T-cell (primary cell): ENCODE measurements at regions not wholly inside any gene's neighbourhood (a gene's known extent, or its start where the extent isn't known, plus 50 kb on each side); places are given as distances from the start of the nearest gene placed in this dataset.

ENCODE experiments used
- ATAC-seq, 4 experiments: fragments of 200-7000 bp in 3 of 4; fragments of 150-1000 bp in 1 of 4; cut with Tn5 transposase; replicated peaks in 1 of 4; 1 replicate in 3 of 4; 2 replicates in 1 of 4; pipeline ENCODE4 v1.10.0; 2021; ENCODE audit warnings: moderate library complexity in 3 of 4, mild to moderate bottlenecking in 2 of 4, moderate number of reproducible peaks in 1 of 4
- CTCF ChIA-PET, 2 donors: fragments of 300-600 bp; sonication (Branson Sonifier 250); formaldehyde crosslinking; loops; one replicate each; lab custom pipeline; 2022; ENCODE audit warnings: antibody characterized with exemption in 2 of 2; lab: Charles Lee
- POLR2A ChIA-PET, 2 donors: fragments of 300-600 bp; sonication (Branson Sonifier 250); formaldehyde crosslinking; loops; one replicate each; lab custom pipeline; 2022; ENCODE audit warnings: antibody characterized with exemption in 2 of 2; lab: Charles Lee
- DNase-seq, 35 experiments: peaks; one replicate each; pipeline versions ENCODE4 v3.0.0 to v3.0.0-alpha.2; 2013 to 2023
- H3K27ac ChIP-seq: one replicate; pipeline ENCODE4 v1.5.1; 2013; ENCODE audit warnings: low read length
- H3K27me3 ChIP-seq, 2 experiments: replicated peaks in 1 of 2; 1 replicate in 1 of 2; 2 replicates in 1 of 2; pipeline versions ENCODE4 v1.6.1 to v1.7.0; 2013; ENCODE audit warnings: low read length in 1 of 2, mixed read lengths in 1 of 2; ENCODE audit not compliant: control insufficient read depth in 2 of 2, insufficient read depth in 2 of 2; ENCODE audit errors: extremely low read depth in 1 of 2
- H3K36me3 ChIP-seq, 2 donors: 1 replicate in 1 of 2; 2 replicates in 1 of 2; pipeline versions ENCODE4 v1.6.1 to v1.7.0; 2013; ENCODE audit warnings: low read length in 1 of 2; ENCODE audit not compliant: control insufficient read depth in 2 of 2, insufficient read depth in 1 of 2; ENCODE audit errors: extremely low read depth in 1 of 2
- H3K4me1 ChIP-seq, 2 experiments: 1 replicate in 1 of 2; 2 replicates in 1 of 2; pipeline versions ENCODE4 v1.6.1 to v1.7.0; 2013; ENCODE audit warnings: low read length in 2 of 2, mixed read lengths in 1 of 2; ENCODE audit not compliant: insufficient read depth in 2 of 2, control insufficient read depth in 1 of 2; ENCODE audit errors: extremely low read depth in 1 of 2
- H3K4me3 ChIP-seq, 2 donors: 1 replicate in 1 of 2; 2 replicates in 1 of 2; pipeline versions ENCODE4 v1.5.1 to v1.7.0; 2013; ENCODE audit warnings: mild to moderate bottlenecking in 2 of 2, low read length in 1 of 2, moderate library complexity in 1 of 2; ENCODE audit not compliant: control insufficient read depth in 1 of 2; ENCODE audit errors: extremely low read depth in 1 of 2
- H3K9me3 ChIP-seq: 2 replicates; pipeline ENCODE4 v1.7.0; 2013
- H3K27ac Mint-ChIP-seq, 2 donors: one replicate each; pipeline ENCODE4 v1.8.0; 2020 to 2021; ENCODE audit warnings: mild to moderate bottlenecking in 2 of 2, mixed read lengths in 2 of 2
- H3K27me3 Mint-ChIP-seq, 2 donors: one replicate each; pipeline ENCODE4 v1.8.0; 2021 to 2022; ENCODE audit warnings: mixed read lengths in 2 of 2
- H3K36me3 Mint-ChIP-seq: one replicate; pipeline ENCODE4 v1.8.0; 2021; ENCODE audit warnings: mixed read lengths
- H3K4me1 Mint-ChIP-seq, 3 donors: one replicate each; pipeline ENCODE4 v1.8.0; 2020 to 2022; ENCODE audit warnings: mixed read lengths in 3 of 3, mild to moderate bottlenecking in 1 of 3
- H3K4me3 Mint-ChIP-seq, 3 donors: one replicate each; pipeline ENCODE4 v1.8.0; 2020 to 2022; ENCODE audit warnings: mild to moderate bottlenecking in 3 of 3, mixed read lengths in 3 of 3, moderate library complexity in 3 of 3
- H3K9me3 Mint-ChIP-seq, 3 donors: one replicate each; pipeline ENCODE4 v1.8.0; 2020 to 2022; ENCODE audit warnings: mixed read lengths in 3 of 3
- WGBS: methylation state at CpG from one replicate; pipeline ENCODE4 v1.1.5; 2013; ENCODE audit warnings: missing lambda C conversion rate; ENCODE audit not compliant: insufficient coverage; 5-methylcytosine and 5-hydroxymethylcytosine counted together

GRCh38 chr15:39431376-39431775 is 149.5 kb upstream of the THBS1 start:
- WGBS: no CpG with 5 or more reads among the region's 1 CpG
- H3K4me3 Mint-ChIP-seq: no peak overlapping the region
- Histone ChIP-seq H3K9me3 (no peaks in the 10 kb centered on the region), H3K4me3 (no peak overlapping the region), H3K27me3 (peaks cover 0 to 11% of the 10 kb centered on the region in 2 experiments), H3K36me3 (no peaks in the 10 kb centered on the region), H3K27ac (no peak overlapping the region), H3K4me1 (peaks cover 14 to 22% of the 10 kb centered on the region in 2 experiments)
- ATAC-seq (no peak), DNase-seq (no peak)
- H3K9me3 Mint-ChIP-seq: no peaks in the 10 kb centered on the region
- H3K27me3 Mint-ChIP-seq: peaks cover 4 to 40% of the 10 kb centered on the region in 2 donors
- H3K27ac Mint-ChIP-seq: no peak overlapping the region
- CTCF ChIA-PET: no interaction called here
- H3K4me1 Mint-ChIP-seq: peaks cover 24 to 52% (median 29%) of the 10 kb centered on the region in 3 donors
- no peaks in the 10 kb centered on the region for H3K36me3 Mint-ChIP-seq
- POLR2A ChIA-PET: no interaction called here

DNA sequence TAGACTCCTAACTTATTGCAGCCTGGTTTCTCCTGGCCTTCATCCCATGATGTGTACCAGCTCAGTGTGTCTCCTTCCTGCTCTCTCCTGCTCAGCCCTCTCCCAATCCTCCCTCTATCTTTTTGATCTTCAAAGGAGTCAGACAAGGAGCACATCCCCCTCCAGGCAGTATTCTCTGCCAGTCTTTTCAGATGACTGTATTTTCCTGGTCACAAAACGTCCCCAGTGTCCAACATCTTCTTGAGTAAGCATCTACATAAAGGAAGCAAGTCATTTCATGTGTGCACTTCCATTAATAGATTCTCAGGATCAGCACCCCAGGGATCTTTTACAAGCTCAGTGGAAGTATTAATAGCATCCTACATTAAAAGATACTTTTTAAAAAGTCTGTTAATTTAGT is 148.9 kb upstream of the THBS1 start:
- Histone ChIP-seq H3K36me3 (no peaks in the 10 kb centered on the region), H3K27me3 (peaks cover 0 to 11% of the 10 kb centered on the region in 2 experiments), H3K4me1 (peaks cover 9 to 15% of the 10 kb centered on the region in 2 experiments), H3K27ac (no peak overlapping the region), H3K4me3 (no peak overlapping the region), H3K9me3 (no peaks in the 10 kb centered on the region)
- Mint-ChIP-seq H3K27me3 (peaks cover 10 to 40% of the 10 kb centered on the region in 2 donors), H3K36me3 (no peaks in the 10 kb centered on the region), H3K27ac (no peak overlapping the region), H3K4me1 (peaks cover 18 to 45% (median 24%) of the 10 kb centered on the region in 3 donors), H3K9me3 (no peaks in the 10 kb centered on the region), H3K4me3 (no peak overlapping the region)
- WGBS: no CpG with 5 or more reads among the region's 1 CpG
- no peak for ATAC-seq
- POLR2A ChIA-PET: no interaction called here
- DNase-seq: no peak
- CTCF ChIA-PET: no interaction called here

- 67% methylated on average over 3 of the region's 3 CpGs for WGBS
- H3K4me3 Mint-ChIP-seq: no peak overlapping the region
- Histone ChIP-seq H3K27ac (no peak overlapping the region), H3K4me1 (peaks cover 2 to 6% of the 10 kb centered on the region in 2 experiments), H3K27me3 (peaks cover 0 to 15% of the 10 kb centered on the region in 2 experiments), H3K9me3 (no peaks in the 10 kb centered on the region), H3K4me3 (no peak overlapping the region), H3K36me3 (no peaks in the 10 kb centered on the region)
- H3K4me1 Mint-ChIP-seq: peaks cover 9 to 36% (median 15%) of the 10 kb centered on the region in 3 donors
- H3K27ac Mint-ChIP-seq: no peak overlapping the region
- peaks cover 15 to 40% of the 10 kb centered on the region in 2 donors for H3K27me3 Mint-ChIP-seq
- POLR2A ChIA-PET: no interaction called here
- no peaks in the 10 kb centered on the region for H3K36me3 Mint-ChIP-seq
- CTCF ChIA-PET: no interaction called here
- DNase-seq (no peak), ATAC-seq (no peak)
- H3K9me3 Mint-ChIP-seq: no peaks in the 10 kb centered on the region
Observed at GRCh38 chr15:39432912-39433348, 147.9 kb upstream of the THBS1 start.

GRCh38 chr15:39433376-39433775 is 147.5 kb upstream of the THBS1 start:
- Histone ChIP-seq H3K27ac (no peak overlapping the region), H3K9me3 (no peaks in the 10 kb centered on the region), H3K4me3 (no peak overlapping the region), H3K36me3 (no peaks in the 10 kb centered on the region), H3K27me3 (peaks cover 0 to 18% of the 10 kb centered on the region in 2 experiments), H3K4me1 (peaks cover 2 to 3% of the 10 kb centered on the region in 2 experiments)
- 29% methylated on average over 1 of the region's 2 CpGs for WGBS
- CTCF ChIA-PET: no interaction called here
- no peaks in the 10 kb centered on the region for H3K36me3 Mint-ChIP-seq
- DNase-seq: no peak
- H3K4me1 Mint-ChIP-seq: peaks cover 4 to 32% (median 10%) of the 10 kb centered on the region in 3 donors
- H3K27ac Mint-ChIP-seq: no peak overlapping the region
- H3K9me3 Mint-ChIP-seq: no peaks in the 10 kb centered on the region
- peaks cover 15 to 41% of the 10 kb centered on the region in 2 donors for H3K27me3 Mint-ChIP-seq
- POLR2A ChIA-PET: no interaction called here
- H3K4me3 Mint-ChIP-seq: no peak overlapping the region
- no peak for ATAC-seq

DNA sequence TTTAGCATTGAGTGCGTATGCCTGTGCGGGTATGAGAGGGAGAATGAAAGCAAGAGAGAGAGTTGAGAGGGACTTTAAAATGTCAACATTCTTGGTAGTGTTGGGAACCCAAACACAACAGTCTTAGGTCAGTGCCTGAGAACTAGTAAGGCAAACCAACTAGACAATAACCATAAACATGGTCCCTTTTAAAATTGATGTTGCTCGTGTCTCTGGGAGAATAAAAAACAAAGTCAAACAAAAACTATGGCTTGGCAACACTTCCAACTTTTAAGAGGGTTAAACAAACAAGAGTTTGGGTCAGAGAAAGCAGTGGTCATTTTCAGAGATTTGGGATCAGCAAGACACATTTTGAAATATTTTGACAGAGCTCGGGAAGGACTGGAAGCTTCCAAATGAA is 146.7 kb upstream of the THBS1 start:
- peaks cover 2 to 3% of the 10 kb centered on the region in 2 experiments for H3K4me1 ChIP-seq
- Mint-ChIP-seq H3K9me3 (no peaks in the 10 kb centered on the region), H3K4me3 (no peak overlapping the region), H3K27me3 (peaks cover 15 to 40% of the 10 kb centered on the region in 2 donors), H3K4me1 (peaks cover 0 to 31% (median 8%) of the 10 kb centered on the region in 3 donors), H3K36me3 (no peaks in the 10 kb centered on the region), H3K27ac (no peak overlapping the region)
- H3K27ac ChIP-seq: no peak overlapping the region
- peaks cover 0 to 22% of the 10 kb centered on the region in 2 experiments for H3K27me3 ChIP-seq
- no peaks in the 10 kb centered on the region for H3K36me3 ChIP-seq
- ChIA-PET CTCF (no interaction called here), POLR2A (no interaction called here)
- no peak overlapping the region for H3K4me3 ChIP-seq
- WGBS: no CpG with 5 or more reads among the region's 4 CpGs
- DNase-seq (no peak), ATAC-seq (no peak)
- H3K9me3 ChIP-seq: no peaks in the 10 kb centered on the region

- no peaks in the 10 kb centered on the region for H3K36me3 ChIP-seq
- H3K36me3 Mint-ChIP-seq: no peaks in the 10 kb centered on the region
- CTCF ChIA-PET: no interaction called here
- no peak overlapping the region for H3K27ac Mint-ChIP-seq
- POLR2A ChIA-PET: no interaction called here
- H3K9me3 Mint-ChIP-seq: no peaks in the 10 kb centered on the region
- 65% methylated on average over 4 of the region's 5 CpGs for WGBS
- no peak overlapping the region for H3K4me3 ChIP-seq
- no peak overlapping the region for H3K27ac ChIP-seq
- ATAC-seq (no peak), DNase-seq (no peak)
- H3K4me1 ChIP-seq: peaks cover 0 to 2% of the 10 kb centered on the region in 2 experiments
- H3K9me3 ChIP-seq: no peaks in the 10 kb centered on the region
- peaks cover 0 to 28% (median 5%) of the 10 kb centered on the region in 3 donors for H3K4me1 Mint-ChIP-seq
- no peak overlapping the region for H3K4me3 Mint-ChIP-seq
- peaks cover 0 to 24% of the 10 kb centered on the region in 2 experiments for H3K27me3 ChIP-seq
- H3K27me3 Mint-ChIP-seq: peaks cover 15 to 38% of the 10 kb centered on the region in 2 donors
Observed at GRCh38 chr15:39434751-39435238, 146.1 kb upstream of the THBS1 start.
